ENCODE measurements at regions not wholly inside any gene's neighbourhood (a gene's known extent, or its start where the extent isn't known, plus 50 kb on each side); places are given as distances from the start of the nearest gene placed in this dataset.

DNA sequence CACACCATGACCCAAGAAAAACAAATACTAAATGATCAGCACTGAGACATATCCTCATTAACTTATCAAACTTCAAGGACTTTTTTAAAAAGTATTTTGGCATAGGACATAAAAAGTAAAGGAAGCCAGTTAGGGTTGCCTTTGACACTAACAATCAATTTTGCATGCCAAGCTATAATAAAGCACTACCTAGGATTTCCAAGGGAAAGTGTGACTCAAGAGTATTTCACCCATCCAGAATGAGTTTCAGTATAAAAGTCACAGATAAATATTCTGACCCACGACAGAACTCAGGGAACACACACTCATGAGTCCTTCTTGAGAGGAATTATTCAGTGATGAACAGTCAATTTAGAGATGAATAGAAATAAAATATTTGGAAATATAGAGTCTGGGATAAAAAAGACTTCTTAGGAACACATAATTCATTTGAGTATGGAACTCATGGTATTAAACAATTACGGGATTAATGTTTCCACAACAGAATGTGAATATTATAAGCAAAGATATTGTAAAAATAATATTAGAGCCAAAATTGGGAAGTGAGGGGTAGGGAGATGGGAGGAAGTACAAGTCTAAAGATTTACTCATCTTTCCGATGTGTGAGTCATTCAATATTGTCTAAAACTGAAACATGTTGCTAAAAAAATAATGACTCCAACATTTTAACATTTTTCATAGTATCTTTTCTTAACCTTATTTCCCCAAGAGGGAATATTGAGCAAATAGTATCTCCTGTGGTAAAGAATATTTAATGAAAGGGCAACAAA is 143.5 kb upstream of the LNX1 start:
- DNase-seq (ENCODE audit: low read depth): no peak
- no peak overlapping the region for H3K4me3 ChIP-seq (ENCODE audit: low read depth, low read length)
- no peak for TF ChIP-seq CTCF (IDR thresholded peaks at IDR 0.05; ENCODE audit: control insufficient read depth, extremely low read depth, insufficient read depth)

DNA sequence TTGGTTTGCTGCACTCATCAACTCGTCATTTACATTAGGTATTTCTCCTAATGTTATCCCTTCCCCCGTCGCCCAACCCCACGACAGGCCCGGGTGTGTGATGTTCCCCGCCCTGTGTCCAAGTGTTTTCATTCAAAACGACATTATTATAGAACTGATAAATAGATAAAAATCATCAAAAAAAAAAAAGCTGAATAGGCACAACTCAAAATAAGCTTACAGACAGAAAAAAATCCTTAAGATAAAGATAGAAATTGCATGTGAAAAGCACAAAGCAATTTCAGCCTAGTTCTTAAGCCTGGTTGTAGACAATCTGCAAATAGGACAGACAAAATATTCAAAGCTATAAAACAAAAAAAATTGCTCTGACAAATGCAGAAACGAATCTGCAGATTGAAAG is 142.9 kb upstream of the LNX1 start:
- TF ChIP-seq CTCF (IDR thresholded peaks at IDR 0.05; ENCODE audit: control insufficient read depth, extremely low read depth, insufficient read depth): no peak
- no peak for DNase-seq (ENCODE audit: low read depth)
- no peak overlapping the region for H3K4me3 ChIP-seq (ENCODE audit: low read depth, low read length)

GRCh38 chr4:53732661-53733060 is 141.4 kb upstream of the LNX1 start:
- no peak for TF ChIP-seq CTCF (IDR thresholded peaks at IDR 0.05; ENCODE audit: control insufficient read depth, extremely low read depth, insufficient read depth)
- no peak overlapping the region for H3K4me3 ChIP-seq (ENCODE audit: low read depth, low read length)
- DNase-seq (ENCODE audit: low read depth): no peak

DNA sequence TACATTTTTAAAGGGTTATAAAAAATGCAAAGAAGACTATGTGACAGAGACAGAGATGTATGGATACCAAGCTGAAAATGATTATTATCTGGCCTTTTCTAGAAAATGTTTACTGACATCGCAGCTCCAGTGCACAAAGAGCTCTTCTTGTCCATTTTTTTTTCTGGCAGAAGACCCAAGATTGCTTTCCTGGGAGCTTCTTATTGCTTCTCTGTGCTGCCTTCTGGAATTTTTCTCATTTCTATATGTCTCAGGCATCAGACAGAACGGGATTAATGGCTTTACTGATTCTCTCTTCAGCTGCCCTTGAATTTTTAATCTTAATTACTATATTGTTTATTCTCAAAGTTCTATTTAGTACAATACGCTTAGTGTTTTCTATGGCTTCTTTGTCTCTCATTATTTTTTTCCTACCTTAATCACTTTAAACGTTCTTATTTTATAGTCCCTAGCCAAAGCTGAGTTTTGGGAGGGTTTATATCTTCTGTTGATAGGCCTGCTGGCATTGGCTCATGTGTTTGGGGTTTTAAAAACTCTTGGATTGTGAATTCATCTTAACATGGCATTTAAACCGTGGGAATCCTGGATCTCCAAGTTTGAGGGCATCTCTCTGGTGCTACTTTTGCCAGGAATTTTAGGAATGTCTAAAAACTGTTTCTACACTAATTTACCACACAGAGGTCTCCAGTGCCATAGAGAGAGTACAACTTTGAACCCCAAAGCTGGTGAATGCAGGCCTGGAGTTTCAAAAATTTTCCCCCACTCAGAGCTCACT is 138.9 kb upstream of the LNX1 start:
- no peak for TF ChIP-seq CTCF (IDR thresholded peaks at IDR 0.05; ENCODE audit: control insufficient read depth, extremely low read depth, insufficient read depth)
- DNase-seq (ENCODE audit: low read depth): no peak
- no peak overlapping the region for H3K4me3 ChIP-seq (ENCODE audit: low read depth, low read length)

DNA sequence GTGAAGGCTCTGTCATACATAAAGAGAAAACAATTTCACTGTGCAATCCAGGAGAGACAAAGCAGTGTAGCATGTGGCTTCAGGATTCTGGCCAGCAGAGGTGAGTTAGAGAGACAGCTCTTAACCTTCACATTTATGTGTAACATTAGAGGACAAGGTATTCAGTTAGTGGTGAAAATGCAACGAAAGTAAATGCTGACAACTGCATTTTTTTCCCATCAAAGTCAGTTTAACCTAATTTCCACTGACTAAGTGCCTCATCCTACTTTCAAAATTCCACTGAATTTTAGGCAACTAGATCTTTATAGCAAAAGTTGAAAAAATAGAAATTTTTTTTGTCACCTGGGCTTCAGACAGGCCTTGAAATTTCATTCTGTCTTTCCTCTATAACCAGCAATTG is 130.8 kb upstream of the LNX1 start:
- TF ChIP-seq CTCF (IDR thresholded peaks at IDR 0.05; ENCODE audit: control insufficient read depth, extremely low read depth, insufficient read depth): no peak
- no peak overlapping the region for H3K4me3 ChIP-seq (ENCODE audit: low read depth, low read length)
- no peak for DNase-seq (ENCODE audit: low read depth)

DNA sequence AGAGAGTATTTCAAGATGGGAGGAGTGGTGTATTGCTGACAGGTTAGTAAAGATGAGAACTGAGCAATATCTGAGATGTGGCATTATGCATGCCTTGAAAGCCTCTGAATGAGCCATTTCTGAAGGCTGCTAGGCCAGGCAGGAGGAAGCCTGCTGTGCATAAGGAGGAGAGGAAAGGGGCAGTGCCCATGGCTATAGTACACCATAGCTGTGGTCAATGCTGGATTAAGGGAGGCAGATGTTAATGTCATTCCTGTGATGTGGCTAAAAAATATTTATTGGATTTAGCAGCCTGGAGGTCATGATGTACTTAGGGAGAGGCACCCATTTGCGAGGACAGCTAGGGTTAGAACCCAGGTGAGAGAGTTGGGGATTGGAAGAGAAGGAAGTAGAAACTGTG is 130.0 kb upstream of the LNX1 start:
- no peak for DNase-seq (ENCODE audit: low read depth)
- H3K4me3 ChIP-seq (ENCODE audit: low read depth, low read length): no peak overlapping the region
- no peak for TF ChIP-seq CTCF (IDR thresholded peaks at IDR 0.05; ENCODE audit: control insufficient read depth, extremely low read depth, insufficient read depth)
